Endothelial cell of umbilical vein (primary cell): ENCODE measurements at regions not wholly inside any gene's neighbourhood (a gene's known extent, or its start where the extent isn't known, plus 50 kb on each side); places are given as distances from the start of the nearest gene placed in this dataset.

Experiments used
- BruUV-seq: library from RNA; stranded (reverse); fragments of 400-500 nt; replicated peaks from 2 replicates; lab custom pipeline; 2021; lab: Mats Ljungman, UMichigan
- CTCF ChIA-PET: fragments of 300-600, 350-600 bp; sonication (Branson Sonifier 250); formaldehyde crosslinking; loops from one replicate; lab custom pipeline; 2021; ENCODE audit warnings: antibody characterized with exemption, inconsistent platforms; lab: Charles Lee
- POLR2A ChIA-PET: fragments of 300-600, 350-600 bp; sonication (Branson Sonifier 250); formaldehyde crosslinking; loops from one replicate; lab custom pipeline; 2021; ENCODE audit warnings: antibody characterized with exemption, inconsistent platforms; lab: Charles Lee
- DNase-seq: peaks from one replicate; pipeline ENCODE4 v3.0.0-alpha.2; 2011; ENCODE audit warnings: low read depth, low spot score
- FAIRE-seq: peaks from 2 replicates; lab custom pipeline; 2011; peaks lifted over from hg19 to GRCh38; lab: Jason Lieb, UNC
- H2AFZ ChIP-seq: 2 replicates; pipeline ENCODE4 v1.6.0; 2012; ENCODE audit warnings: low read depth, low read length, control low read depth, inconsistent platforms
- H3K27ac ChIP-seq: 2 replicates; pipeline ENCODE4 v1.5.1; 2011; ENCODE audit warnings: low read depth, mild to moderate bottlenecking, control low read depth, low read length, moderate library complexity; ENCODE audit not compliant: insufficient read depth
- H3K27me3 ChIP-seq, 2 experiments: 2 replicates each; pipeline versions ENCODE4 v1.6.0 to v1.6.1; 2011; ENCODE audit warnings: low read length in 2 of 2, mixed read lengths in 1 of 2; ENCODE audit not compliant: control insufficient read depth in 2 of 2, insufficient read depth in 2 of 2
- H3K36me3 ChIP-seq, 2 experiments: 2 replicates in 1 of 2; 3 replicates in 1 of 2; pipeline ENCODE4 v1.5.1; 2011; ENCODE audit warnings: low read length in 2 of 2, mild to moderate bottlenecking in 1 of 2, moderate library complexity in 1 of 2; ENCODE audit not compliant: control insufficient read depth in 2 of 2, insufficient read depth in 2 of 2; ENCODE audit errors: extremely low read depth in 1 of 2
- H3K4me1 ChIP-seq: 3 replicates; pipeline ENCODE4 v1.5.1; 2011; ENCODE audit warnings: mild to moderate bottlenecking, low read length; ENCODE audit not compliant: control insufficient read depth, insufficient read depth; ENCODE audit errors: extremely low read depth
- H3K4me2 ChIP-seq: 2 replicates; pipeline ENCODE4 v1.6.1; 2011; ENCODE audit warnings: low read length, control low read depth, mixed read lengths; ENCODE audit not compliant: insufficient read depth
- H3K4me3 ChIP-seq, 3 experiments: fragments of 200-600 bp in 1 of 3; sonication (generic), shearing (Covaris generic) in 1 of 3; replicated peaks in 1 of 3; 2 replicates each; pipeline ENCODE4 v1.5.1; 2011 to 2016; ENCODE audit warnings: control low read depth in 3 of 3, low read length in 3 of 3, mild to moderate bottlenecking in 2 of 3, inconsistent platforms in 1 of 3, low read depth in 1 of 3, moderate library complexity in 1 of 3; ENCODE audit not compliant: insufficient read depth in 1 of 3
- H3K79me2 ChIP-seq: 2 replicates; pipeline ENCODE4 v1.6.0; 2012; ENCODE audit warnings: low read length, inconsistent platforms; ENCODE audit not compliant: control insufficient read depth, insufficient read depth
- H3K9ac ChIP-seq: replicated peaks from 2 replicates; pipeline ENCODE3; 2011; ENCODE audit warnings: low read length, control low read depth; ENCODE audit not compliant: insufficient read depth; ENCODE audit errors: extremely low read depth
- H3K9me1 ChIP-seq: replicated peaks from 3 replicates; pipeline ENCODE4 v1.6.0; 2011; ENCODE audit warnings: mild to moderate bottlenecking, low read length; ENCODE audit not compliant: control insufficient read depth, insufficient read depth; ENCODE audit errors: extremely low read depth
- H3K9me3 ChIP-seq: replicated peaks from 2 replicates; pipeline ENCODE4 v1.5.1; 2012; ENCODE audit warnings: low read length, inconsistent platforms; ENCODE audit not compliant: control insufficient read depth, insufficient read depth
- H4K20me1 ChIP-seq: replicated peaks from 2 replicates; pipeline ENCODE3; 2011; ENCODE audit warnings: mild to moderate bottlenecking, low read length; ENCODE audit not compliant: control insufficient read depth, insufficient read depth; ENCODE audit errors: extremely low read depth
- EZH2 ChIP-seq: IDR thresholded peaks from 2 replicates; pipeline ENCODE4 v1.6.1; 2012; ENCODE audit warnings: borderline replicate concordance, low read depth, mild to moderate bottlenecking, moderate library complexity, low read length, inconsistent platforms; ENCODE audit not compliant: severe bottlenecking
- FOS ChIP-seq: IDR thresholded peaks from 2 replicates; pipeline ENCODE4 v1.6.1; 2011; ENCODE audit warnings: mild to moderate bottlenecking, low read length, moderate library complexity, borderline replicate concordance; ENCODE audit not compliant: insufficient read depth
- GATA2 ChIP-seq: IDR thresholded peaks from 2 replicates; pipeline ENCODE4 v1.7.0; 2011; ENCODE audit warnings: low read depth, mild to moderate bottlenecking, moderate library complexity, mixed read lengths, low read length; ENCODE audit not compliant: insufficient read length, insufficient read depth
- JUN ChIP-seq: IDR thresholded peaks from 2 replicates; pipeline ENCODE4 v1.6.1; 2011; ENCODE audit warnings: borderline replicate concordance, low read depth; ENCODE audit not compliant: insufficient read length, insufficient read depth
- MYC ChIP-seq: IDR thresholded peaks from one replicate; pipeline ENCODE4 v1.6.1; 2011; ENCODE audit warnings: mild to moderate bottlenecking, low read depth, low read length
- POLR2A ChIP-seq: IDR thresholded peaks from 2 replicates; pipeline ENCODE4 v1.6.1; 2012; ENCODE audit warnings: low read depth, mild to moderate bottlenecking, control low read depth, low read length
- POLR2AphosphoS5 ChIP-seq: IDR thresholded peaks from 2 replicates; pipeline ENCODE4 v1.6.1; 2012; ENCODE audit warnings: low read depth, mild to moderate bottlenecking, control low read depth, low read length, moderate library complexity; ENCODE audit not compliant: insufficient read depth
- dilution Hi-C: fragments of 300-500 bp; cut with MboI; formaldehyde crosslinking; loops from one replicate; pipeline ENCODE4 v1.15.0; 2019; ENCODE audit warnings: low sequenced_read_pairs; ENCODE audit not compliant: extremely low pct_ligation_motif_present
- intact Hi-C: fragments of 100-400 bp; cut with micrococcal nuclease; formaldehyde crosslinking; loops from one replicate; pipeline ENCODE4 v1.10.0; 2022
- TF ChIP-seq, protein P1 (sequence below): IDR thresholded peaks from 2 replicates; pipeline ENCODE4 v1.6.1; 2011; ENCODE audit not compliant: insufficient read depth, insufficient read length
- TF ChIP-seq, protein P2 (sequence below), 2 donors: IDR thresholded peaks; 1 replicate in 1 of 2; 2 replicates in 1 of 2; pipeline ENCODE4 v1.5.1; 2011; ENCODE audit warnings: low read length in 2 of 2, mild to moderate bottlenecking in 2 of 2, moderate library complexity in 2 of 2, control low read depth in 1 of 2, inconsistent platforms in 1 of 2, low read depth in 1 of 2; ENCODE audit not compliant: insufficient read depth in 1 of 2; ENCODE audit errors: extremely low read depth in 1 of 2

DNA sequence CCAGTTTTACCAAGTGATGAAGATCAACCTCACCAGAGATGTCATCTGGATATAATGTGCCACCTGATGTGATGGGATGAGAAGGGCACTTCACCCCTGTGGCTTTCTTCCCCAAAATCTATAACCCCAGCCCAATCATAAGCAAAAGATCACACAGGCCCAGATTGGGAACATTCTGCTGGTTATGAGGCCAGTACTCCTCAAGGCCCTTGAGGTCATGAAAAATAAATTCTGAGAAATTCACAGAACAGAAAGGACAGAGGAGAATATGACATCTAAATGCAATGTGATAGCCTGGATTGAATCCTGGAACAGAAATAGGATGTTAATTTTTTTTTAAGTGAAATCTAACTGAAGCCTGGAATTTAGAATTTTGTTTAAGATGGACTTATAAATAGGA lies 243.5 kb downstream of the CBLN4 start:
- Histone ChIP-seq H3K79me2 (no peaks in the 10 kb centered on the region), H3K4me3 (no peak overlapping the region), H2AFZ (no peak overlapping the region), H3K27ac (no peak overlapping the region), H4K20me1 (no peaks in the 10 kb centered on the region), H3K4me2 (no peak overlapping the region), H3K4me1 (no peaks in the 10 kb centered on the region), H3K36me3 (no peaks in the 10 kb centered on the region), H3K9me3 (no peaks in the 10 kb centered on the region), H3K9ac (no peak overlapping the region), H3K27me3 (no peaks in the 10 kb centered on the region), H3K9me1 (no peaks in the 10 kb centered on the region)
- no peak for DNase-seq
- no TSS peak for BruUV-seq
- ChIA-PET POLR2A (no interaction called here), CTCF (no interaction called here)
- dilution Hi-C loops (no loop called here), intact Hi-C loops (no loop called here)
- no peak for FAIRE-seq
- TF ChIP-seq, protein P1, sequence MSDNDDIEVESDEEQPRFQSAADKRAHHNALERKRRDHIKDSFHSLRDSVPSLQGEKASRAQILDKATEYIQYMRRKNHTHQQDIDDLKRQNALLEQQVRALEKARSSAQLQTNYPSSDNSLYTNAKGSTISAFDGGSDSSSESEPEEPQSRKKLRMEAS, result no peak
- TF ChIP-seq FOS, result no peak
- no peak for TF ChIP-seq EZH2
- no peak for TF ChIP-seq GATA2
- TF ChIP-seq POLR2A, result no peak

DNA sequence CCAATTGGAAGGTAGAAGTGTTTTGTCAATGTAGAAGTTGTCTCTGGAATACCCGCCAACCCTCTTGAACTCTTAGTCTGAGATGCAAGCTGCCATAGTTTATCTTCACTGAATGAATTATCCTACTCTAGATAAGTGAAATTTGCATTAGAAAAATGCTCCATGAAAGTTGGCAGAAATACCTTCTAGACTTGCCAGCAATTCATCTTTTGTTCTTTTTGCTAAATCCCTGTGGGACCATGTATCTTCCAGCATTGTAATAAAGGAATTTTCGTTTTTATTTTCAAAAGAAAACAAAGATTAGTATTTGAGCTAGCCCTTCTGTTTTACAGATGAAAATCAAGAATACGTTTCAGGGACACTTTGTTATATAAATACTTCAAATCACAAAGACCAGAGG lies 244.2 kb downstream of the CBLN4 start:
- FAIRE-seq (no peak), DNase-seq (no peak)
- CTCF ChIA-PET, result no interaction called here
- Histone ChIP-seq H3K4me2 (no peak overlapping the region), H3K4me3 (no peak overlapping the region), H3K9me3 (no peaks in the 10 kb centered on the region), H3K79me2 (no peaks in the 10 kb centered on the region), H4K20me1 (no peaks in the 10 kb centered on the region), H3K36me3 (no peaks in the 10 kb centered on the region), H3K9ac (no peak overlapping the region), H2AFZ (no peak overlapping the region), H3K27me3 (no peaks in the 10 kb centered on the region), H3K4me1 (no peaks in the 10 kb centered on the region), H3K27ac (no peak overlapping the region), H3K9me1 (no peaks in the 10 kb centered on the region)
- dilution Hi-C loops, result no loop called here
- POLR2A ChIA-PET, result no interaction called here
- no TSS peak for BruUV-seq
- intact Hi-C loops, result no loop called here
- no peak for TF ChIP-seq JUN
- TF ChIP-seq, protein P2, sequence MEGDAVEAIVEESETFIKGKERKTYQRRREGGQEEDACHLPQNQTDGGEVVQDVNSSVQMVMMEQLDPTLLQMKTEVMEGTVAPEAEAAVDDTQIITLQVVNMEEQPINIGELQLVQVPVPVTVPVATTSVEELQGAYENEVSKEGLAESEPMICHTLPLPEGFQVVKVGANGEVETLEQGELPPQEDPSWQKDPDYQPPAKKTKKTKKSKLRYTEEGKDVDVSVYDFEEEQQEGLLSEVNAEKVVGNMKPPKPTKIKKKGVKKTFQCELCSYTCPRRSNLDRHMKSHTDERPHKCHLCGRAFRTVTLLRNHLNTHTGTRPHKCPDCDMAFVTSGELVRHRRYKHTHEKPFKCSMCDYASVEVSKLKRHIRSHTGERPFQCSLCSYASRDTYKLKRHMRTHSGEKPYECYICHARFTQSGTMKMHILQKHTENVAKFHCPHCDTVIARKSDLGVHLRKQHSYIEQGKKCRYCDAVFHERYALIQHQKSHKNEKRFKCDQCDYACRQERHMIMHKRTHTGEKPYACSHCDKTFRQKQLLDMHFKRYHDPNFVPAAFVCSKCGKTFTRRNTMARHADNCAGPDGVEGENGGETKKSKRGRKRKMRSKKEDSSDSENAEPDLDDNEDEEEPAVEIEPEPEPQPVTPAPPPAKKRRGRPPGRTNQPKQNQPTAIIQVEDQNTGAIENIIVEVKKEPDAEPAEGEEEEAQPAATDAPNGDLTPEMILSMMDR (IDR thresholded peaks at IDR 0.05; ENCODE audit: extremely low read depth in 1 of 2, insufficient read depth in 1 of 2, low read depth in 1 of 2, low read length in 2 of 2), result no peak
- no peak for TF ChIP-seq MYC
- TF ChIP-seq POLR2AphosphoS5, result no peak
- no peak for TF ChIP-seq POLR2A
- TF ChIP-seq EZH2, result no peak
- TF ChIP-seq GATA2, result no peak
